ENCODE measurements at regions not wholly inside any gene's neighbourhood (a gene's known extent, or its start where the extent isn't known, plus 50 kb on each side); places are given as distances from the start of the nearest gene placed in this dataset.

DNA sequence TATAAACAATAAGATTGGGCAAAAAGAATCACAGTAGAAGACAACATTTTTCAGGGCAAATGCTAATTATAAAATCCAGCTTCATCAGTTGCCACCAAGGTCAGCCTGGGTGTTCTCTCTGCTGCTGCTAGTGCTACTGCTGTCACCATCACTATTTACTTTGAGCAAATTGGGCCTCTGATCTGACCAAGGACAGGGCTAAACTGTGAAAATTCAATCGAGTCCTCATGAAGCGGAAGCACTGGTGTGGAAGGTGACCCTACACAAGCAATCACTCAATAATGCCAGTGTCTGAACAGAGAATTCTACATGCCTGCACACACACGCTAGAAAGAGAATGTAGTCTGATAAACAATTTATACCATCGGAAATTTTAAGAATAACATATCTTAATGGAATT lies 122.9 kb upstream of the TTC29 start:
- no peaks in the 10 kb centered on the region for H3K36me3 ChIP-seq
- H3K27me3 ChIP-seq (replicated peaks; ENCODE audit: insufficient read depth) = no peaks in the 10 kb centered on the region
- DNase-seq (ENCODE audit: low spot score) = no peak
- no peak overlapping the region for H3K27ac ChIP-seq
- WGBS = 75% methylated on average over 4 of the region's 4 CpGs
- no peaks in the 10 kb centered on the region for H3K4me1 ChIP-seq (replicated peaks)
- no peaks in the 10 kb centered on the region for H3K9me3 ChIP-seq
- no peak overlapping the region for H3K4me3 ChIP-seq
- intact Hi-C loops (cut with DNase I) = no loop called here
- TF ChIP-seq, protein P1, sequence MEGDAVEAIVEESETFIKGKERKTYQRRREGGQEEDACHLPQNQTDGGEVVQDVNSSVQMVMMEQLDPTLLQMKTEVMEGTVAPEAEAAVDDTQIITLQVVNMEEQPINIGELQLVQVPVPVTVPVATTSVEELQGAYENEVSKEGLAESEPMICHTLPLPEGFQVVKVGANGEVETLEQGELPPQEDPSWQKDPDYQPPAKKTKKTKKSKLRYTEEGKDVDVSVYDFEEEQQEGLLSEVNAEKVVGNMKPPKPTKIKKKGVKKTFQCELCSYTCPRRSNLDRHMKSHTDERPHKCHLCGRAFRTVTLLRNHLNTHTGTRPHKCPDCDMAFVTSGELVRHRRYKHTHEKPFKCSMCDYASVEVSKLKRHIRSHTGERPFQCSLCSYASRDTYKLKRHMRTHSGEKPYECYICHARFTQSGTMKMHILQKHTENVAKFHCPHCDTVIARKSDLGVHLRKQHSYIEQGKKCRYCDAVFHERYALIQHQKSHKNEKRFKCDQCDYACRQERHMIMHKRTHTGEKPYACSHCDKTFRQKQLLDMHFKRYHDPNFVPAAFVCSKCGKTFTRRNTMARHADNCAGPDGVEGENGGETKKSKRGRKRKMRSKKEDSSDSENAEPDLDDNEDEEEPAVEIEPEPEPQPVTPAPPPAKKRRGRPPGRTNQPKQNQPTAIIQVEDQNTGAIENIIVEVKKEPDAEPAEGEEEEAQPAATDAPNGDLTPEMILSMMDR (IDR thresholded peaks at IDR 0.05) = no peak
- no peak for TF ChIP-seq POLR2AphosphoS5 (IDR thresholded peaks at IDR 0.05)

DNA sequence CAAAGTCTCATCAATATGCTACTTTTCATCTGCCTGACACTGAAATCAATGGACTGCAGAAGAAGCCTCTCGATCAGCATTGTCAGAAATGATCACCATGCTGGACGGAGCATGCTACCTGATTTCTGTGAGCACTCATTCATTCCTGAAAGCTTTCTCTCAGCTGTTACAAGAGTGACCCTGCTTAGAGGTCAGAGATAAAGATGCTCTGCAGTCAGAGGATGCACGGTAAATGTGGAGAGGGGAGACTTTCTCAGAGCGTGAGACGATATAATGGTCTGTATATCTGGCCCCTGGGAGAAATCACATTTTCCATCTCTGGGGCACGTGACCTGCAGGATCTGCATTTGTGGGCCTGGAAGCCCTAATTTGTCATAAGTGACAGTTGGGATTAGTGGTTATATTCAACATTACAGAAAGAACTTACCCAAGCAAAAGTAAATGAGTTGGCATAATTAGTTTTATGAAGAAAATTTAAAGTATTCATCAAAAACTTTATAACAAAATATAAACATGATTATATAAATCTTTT lies 125.6 kb upstream of the TTC29 start:
- Histone ChIP-seq H3K4me1 (replicated peaks) (no peaks in the 10 kb centered on the region), H3K27me3 (replicated peaks; ENCODE audit: insufficient read depth) (no peaks in the 10 kb centered on the region), H3K27ac (no peak overlapping the region), H3K4me3 (no peak overlapping the region), H3K9me3 (no peaks in the 10 kb centered on the region), H3K36me3 (no peaks in the 10 kb centered on the region)
- 88% methylated on average over 6 of the region's 6 CpGs for WGBS
- no peak for DNase-seq (ENCODE audit: low spot score)
- intact Hi-C loops (cut with DNase I) = no loop called here
- TF ChIP-seq, protein P1 (IDR thresholded peaks at IDR 0.05) = no peak
- no peak for TF ChIP-seq POLR2A (IDR thresholded peaks at IDR 0.05)
- no peak for TF ChIP-seq POLR2AphosphoS5 (IDR thresholded peaks at IDR 0.05)

DNA sequence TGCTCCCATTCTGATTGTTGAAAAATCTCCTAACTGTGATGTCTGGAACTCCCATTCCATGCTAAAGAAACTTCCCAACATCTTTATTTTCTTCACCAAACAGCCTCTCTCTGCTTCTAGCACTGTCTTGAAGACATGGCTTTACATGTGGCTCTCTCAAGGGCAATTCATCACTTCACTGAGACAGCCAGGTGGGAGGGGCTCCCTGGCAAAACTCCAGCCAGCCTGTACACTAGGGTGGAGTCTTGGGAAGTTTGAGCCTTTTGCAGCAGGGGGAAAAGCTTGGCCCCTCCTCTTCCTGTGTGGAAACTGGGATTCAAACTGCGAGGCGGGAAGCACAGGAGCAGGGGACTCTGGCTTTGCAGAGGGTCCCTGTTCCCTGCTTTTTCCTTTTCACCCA lies 130.5 kb upstream of the TTC29 start:
- WGBS = 78% methylated on average over 2 of the region's 2 CpGs

DNA sequence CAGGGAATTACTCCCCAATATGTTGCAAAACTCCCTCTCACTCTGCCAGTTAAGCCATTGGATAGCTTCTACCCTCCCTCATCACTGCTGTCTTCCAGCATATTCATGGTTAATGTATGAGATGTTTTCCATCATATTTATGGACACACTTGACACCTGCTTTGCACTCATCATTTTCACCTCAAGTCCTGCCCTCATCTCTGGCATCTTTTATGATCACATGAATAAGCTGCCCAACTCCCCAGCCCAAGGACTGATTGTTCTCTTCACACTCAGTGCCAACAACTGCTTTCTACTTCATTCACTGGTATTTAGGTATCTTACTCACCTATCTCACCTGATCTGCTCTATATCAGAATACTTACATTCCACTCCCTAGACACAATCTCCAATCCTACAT lies 131.1 kb upstream of the TTC29 start:
- H3K4me3 ChIP-seq = no peak overlapping the region
- intact Hi-C loops (cut with DNase I) = no loop called here

More for the DNA sequence above, 130.5 kb upstream of the TTC29 start:
- no peak for DNase-seq (ENCODE audit: low spot score)
- Histone ChIP-seq H3K27ac (no peak overlapping the region), H3K27me3 (replicated peaks; ENCODE audit: insufficient read depth) (no peaks in the 10 kb centered on the region), H3K4me3 (no peak overlapping the region), H3K36me3 (no peaks in the 10 kb centered on the region), H3K9me3 (no peaks in the 10 kb centered on the region), H3K4me1 (replicated peaks) (no peaks in the 10 kb centered on the region)
- TF ChIP-seq, protein P1 (IDR thresholded peaks at IDR 0.05) = no peak
- intact Hi-C loops (cut with DNase I) = no loop called here

DNA sequence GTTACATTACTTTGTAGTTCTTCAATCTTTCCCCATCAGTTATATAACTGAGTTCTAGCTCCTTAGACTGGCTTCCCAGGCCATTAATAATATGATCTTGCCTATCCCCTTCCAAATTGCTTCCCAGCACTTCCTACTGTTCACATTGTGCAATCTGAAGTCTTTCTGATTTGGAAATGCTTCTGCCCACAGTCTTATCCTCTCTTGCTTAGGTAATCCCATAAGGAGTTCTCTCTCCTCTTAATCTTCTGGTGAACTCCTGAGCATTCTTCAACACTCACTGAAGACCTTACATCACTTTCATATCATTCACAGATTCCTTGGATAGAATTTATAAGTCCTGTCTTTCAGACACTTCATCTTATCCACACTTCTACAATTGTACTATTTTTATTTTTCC lies 132.7 kb upstream of the TTC29 start:
- Histone ChIP-seq H3K36me3 (no peaks in the 10 kb centered on the region), H3K27ac (no peak overlapping the region)

More for the DNA sequence above, 131.1 kb upstream of the TTC29 start:
- H3K9me3 ChIP-seq = no peaks in the 10 kb centered on the region
- no peaks in the 10 kb centered on the region for H3K36me3 ChIP-seq
- TF ChIP-seq POLR2AphosphoS5 (IDR thresholded peaks at IDR 0.05) (no peak), POLR2A (IDR thresholded peaks at IDR 0.05) (no peak)
- TF ChIP-seq, protein P1 (IDR thresholded peaks at IDR 0.05) = no peak
- H3K4me1 ChIP-seq (replicated peaks) = no peaks in the 10 kb centered on the region
- no peak overlapping the region for H3K27ac ChIP-seq
- no peaks in the 10 kb centered on the region for H3K27me3 ChIP-seq (replicated peaks; ENCODE audit: insufficient read depth)
- DNase-seq (ENCODE audit: low spot score) = no peak

More for the DNA sequence above, 132.7 kb upstream of the TTC29 start:
- no peaks in the 10 kb centered on the region for H3K27me3 ChIP-seq (replicated peaks; ENCODE audit: insufficient read depth)
- no peak for DNase-seq (ENCODE audit: low spot score)
- no peaks in the 10 kb centered on the region for H3K9me3 ChIP-seq
- intact Hi-C loops (cut with DNase I) = no loop called here
- no peak for TF ChIP-seq POLR2A (IDR thresholded peaks at IDR 0.05)
- no peak for TF ChIP-seq POLR2AphosphoS5 (IDR thresholded peaks at IDR 0.05)
- TF ChIP-seq, protein P1 (IDR thresholded peaks at IDR 0.05) = no peak
- H3K4me1 ChIP-seq (replicated peaks) = no peaks in the 10 kb centered on the region
- no peak overlapping the region for H3K4me3 ChIP-seq

Data from prostate gland (tissue), 2 donors.